Choroid plexus epithelial cell (primary cell): ENCODE measurements at regions not wholly inside any gene's neighbourhood (a gene's known extent, or its start where the extent isn't known, plus 50 kb on each side); places are given as distances from the start of the nearest gene placed in this dataset.

Experiments
- DNase-seq: peaks from one replicate; pipeline ENCODE4 v3.0.0-alpha.2; 2010; ENCODE audit warnings: low read depth
- H3K4me3 ChIP-seq: 2 replicates; pipeline ENCODE4 v1.5.1; 2011; ENCODE audit warnings: low read depth, mild to moderate bottlenecking, control low read depth, low read length, moderate library complexity
- TF ChIP-seq, protein P1 (sequence below): conservative IDR thresholded peaks from 2 replicates; pipeline ENCODE4 v1.5.1; 2011; ENCODE audit warnings: low read depth, mild to moderate bottlenecking, control low read depth, inconsistent platforms, low read length, moderate library complexity

DNA sequence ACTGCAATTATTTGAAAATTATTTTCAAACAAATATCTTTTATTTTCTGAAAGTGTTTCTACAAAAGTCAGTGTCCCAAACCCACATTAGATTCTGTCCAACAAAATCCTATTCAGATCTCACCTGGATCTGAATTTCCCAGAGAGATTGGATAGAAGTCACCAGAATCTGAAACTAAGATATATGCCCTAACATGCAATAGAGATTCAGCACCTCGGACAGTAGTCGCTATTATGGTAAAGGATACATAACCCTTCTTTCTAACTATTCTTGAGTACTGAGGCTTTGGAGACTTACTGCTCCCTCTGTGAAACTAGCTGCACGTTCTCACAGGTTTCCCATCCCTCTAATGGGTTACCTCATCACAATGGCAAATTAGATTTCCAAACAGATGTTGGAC is 151.4 kb downstream of the ID4 start:
- TF ChIP-seq, protein P1, sequence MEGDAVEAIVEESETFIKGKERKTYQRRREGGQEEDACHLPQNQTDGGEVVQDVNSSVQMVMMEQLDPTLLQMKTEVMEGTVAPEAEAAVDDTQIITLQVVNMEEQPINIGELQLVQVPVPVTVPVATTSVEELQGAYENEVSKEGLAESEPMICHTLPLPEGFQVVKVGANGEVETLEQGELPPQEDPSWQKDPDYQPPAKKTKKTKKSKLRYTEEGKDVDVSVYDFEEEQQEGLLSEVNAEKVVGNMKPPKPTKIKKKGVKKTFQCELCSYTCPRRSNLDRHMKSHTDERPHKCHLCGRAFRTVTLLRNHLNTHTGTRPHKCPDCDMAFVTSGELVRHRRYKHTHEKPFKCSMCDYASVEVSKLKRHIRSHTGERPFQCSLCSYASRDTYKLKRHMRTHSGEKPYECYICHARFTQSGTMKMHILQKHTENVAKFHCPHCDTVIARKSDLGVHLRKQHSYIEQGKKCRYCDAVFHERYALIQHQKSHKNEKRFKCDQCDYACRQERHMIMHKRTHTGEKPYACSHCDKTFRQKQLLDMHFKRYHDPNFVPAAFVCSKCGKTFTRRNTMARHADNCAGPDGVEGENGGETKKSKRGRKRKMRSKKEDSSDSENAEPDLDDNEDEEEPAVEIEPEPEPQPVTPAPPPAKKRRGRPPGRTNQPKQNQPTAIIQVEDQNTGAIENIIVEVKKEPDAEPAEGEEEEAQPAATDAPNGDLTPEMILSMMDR, result no peak
- H3K4me3 ChIP-seq, result no peak overlapping the region
- peak; percentile 36 for DNase-seq

DNA sequence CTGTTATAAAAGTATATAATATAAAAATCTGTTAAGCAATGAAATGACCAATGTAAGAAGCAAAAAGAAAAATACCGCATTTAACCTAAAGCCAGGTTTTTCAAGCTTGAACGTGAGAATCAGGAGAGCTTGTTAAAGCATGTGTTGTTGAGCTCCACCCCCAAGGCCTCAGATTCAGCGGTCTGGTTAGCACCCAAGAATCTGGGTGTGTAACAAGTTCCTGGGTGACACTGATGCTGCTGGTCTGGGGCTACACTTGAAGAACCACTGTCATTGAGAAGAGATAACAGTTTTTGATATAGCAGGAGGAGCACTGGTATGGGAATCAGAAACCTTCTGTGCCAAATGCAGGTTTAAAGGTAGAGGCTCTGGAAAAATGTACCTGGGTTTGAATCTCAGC is 154.0 kb downstream of the ID4 start:
- DNase-seq, result no peak
- H3K4me3 ChIP-seq, result no peak overlapping the region
- TF ChIP-seq, protein P1, result no peak

DNA sequence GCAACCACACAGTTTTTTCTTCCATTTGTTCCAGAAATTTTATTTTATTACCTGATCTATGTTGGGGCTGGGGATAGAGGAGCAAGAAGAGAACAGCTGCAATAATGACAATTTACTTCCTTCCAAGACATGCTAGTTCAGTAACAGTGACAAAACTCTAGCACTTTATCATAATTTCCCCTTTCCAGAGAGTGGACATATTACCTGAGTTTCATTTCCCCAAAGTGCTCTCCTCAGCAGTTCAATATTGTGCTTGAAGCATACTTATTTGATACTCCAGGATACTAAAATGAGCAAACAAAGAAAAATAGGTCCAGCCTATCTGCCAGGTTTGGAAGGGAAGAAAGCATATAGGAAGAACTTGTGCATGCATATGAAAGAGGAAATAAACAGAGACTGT is 157.7 kb downstream of the ID4 start:
- TF ChIP-seq, protein P1, result no peak
- H3K4me3 ChIP-seq, result no peak overlapping the region
- DNase-seq, result no peak

DNA sequence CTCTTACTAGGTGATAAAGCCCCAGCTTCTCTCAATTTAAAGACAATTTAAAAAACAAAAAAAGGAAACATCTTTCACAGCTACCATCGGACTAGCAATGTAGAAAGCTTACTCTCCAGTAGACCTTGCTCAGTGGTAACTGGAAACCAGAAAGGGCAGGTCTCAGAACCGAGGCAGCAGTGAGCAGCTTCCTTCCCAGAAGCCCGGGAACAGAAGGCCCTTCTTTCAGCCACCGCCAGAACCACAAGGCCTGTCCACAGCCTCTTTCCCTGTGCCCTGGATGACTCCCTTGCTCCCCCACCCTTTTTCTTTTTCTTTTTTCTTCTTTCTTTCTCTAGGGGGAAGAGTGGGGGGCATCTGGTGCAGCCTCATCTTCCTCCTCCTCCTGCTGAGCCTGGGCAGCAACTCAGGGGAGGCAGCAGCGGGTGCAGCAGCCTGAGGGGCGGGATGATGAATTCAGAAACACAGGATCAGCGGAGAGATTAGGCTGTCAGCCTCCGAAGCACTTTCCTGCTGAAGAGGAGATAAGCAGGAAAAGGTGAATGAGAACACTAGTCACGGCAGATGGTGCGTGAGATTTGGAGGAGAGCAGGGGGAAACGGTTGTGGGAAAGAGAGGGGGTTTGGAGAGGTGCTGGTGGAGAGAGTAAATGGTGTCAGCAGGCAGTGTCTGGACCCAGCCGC is 158.5 kb downstream of the ID4 start:
- H3K4me3 ChIP-seq, result no peak overlapping the region
- no peak for DNase-seq
- TF ChIP-seq, protein P1, result no peak

DNA sequence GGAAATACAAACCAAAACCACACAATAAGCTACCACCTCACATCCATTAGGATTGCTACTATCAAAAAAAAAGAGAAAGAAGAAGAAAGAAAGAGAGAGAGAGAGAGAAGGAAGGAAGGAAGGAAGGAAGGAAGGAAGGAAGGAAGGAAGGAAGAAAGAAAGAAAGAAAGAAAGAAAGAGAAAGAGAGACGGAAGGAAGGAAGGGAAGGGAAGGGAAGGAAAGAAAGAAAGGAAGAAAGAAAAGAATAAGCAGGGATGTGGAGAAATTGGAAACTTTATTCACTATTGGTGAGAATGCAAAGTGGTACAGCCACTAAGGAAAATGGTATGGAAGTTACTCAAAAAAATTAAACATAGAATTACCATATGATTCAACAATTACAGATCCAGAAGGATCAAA is 159.9 kb downstream of the ID4 start:
- H3K4me3 ChIP-seq, result no peak overlapping the region
- TF ChIP-seq, protein P1, result no peak
- no peak for DNase-seq

DNA sequence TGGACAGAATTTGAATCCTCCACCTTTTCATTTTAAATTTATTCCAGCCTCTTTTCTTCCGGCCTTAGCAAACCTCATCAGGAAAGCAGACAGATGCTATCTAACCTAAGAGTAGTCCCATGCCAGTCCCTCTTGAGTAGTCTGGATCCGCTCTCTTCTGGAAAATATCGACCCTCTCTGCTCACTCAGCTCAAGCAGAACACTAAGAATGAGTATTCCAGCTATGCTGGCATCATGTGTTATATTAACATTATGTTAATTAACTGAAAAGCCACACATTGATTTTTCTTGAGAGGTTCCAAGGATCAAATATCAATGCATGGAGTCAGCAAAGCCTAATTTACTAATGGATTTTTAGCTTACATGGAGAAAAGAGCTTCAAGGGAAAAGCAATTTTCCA is 161.4 kb downstream of the ID4 start:
- TF ChIP-seq, protein P1, result no peak
- no peak for DNase-seq
- no peak overlapping the region for H3K4me3 ChIP-seq
